ENCODE measurements at regions not wholly inside any gene's neighbourhood (a gene's known extent, or its start where the extent isn't known, plus 50 kb on each side); places are given as distances from the start of the nearest gene placed in this dataset.
"Not testable (repeated sequence)": the region's sequence is repeated elsewhere in the genome, so short reads cannot be mapped to it uniquely, and the experiment has no call there.

DNA sequence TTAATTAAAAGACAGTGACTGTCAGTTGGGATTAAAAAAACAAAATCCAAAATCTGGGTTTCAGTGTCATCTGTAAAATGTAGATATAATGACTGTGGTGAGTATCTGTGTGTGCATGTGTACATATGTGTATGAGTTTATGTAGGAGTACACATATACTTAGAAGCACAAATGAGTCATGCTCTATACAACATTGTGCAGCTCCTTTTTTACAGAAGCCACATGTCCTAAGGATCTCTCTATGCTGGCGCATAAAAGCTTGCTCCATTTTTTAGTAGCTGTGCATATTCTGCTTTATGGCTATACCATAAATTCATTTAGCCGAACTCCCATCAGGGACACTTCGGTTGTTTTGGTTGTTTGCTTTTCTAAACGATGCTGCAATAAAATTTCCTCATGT is 125.2 kb upstream of the EEF2KMT start:
- Histone ChIP-seq H3K36me3 (ENCODE audit: control insufficient read depth, low read length) (no peaks in the 10 kb centered on the region), H3K4me3 (ENCODE audit: low read length) (no peak overlapping the region), H3K79me2 (ENCODE audit: control insufficient read depth, low read length) (no peaks in the 10 kb centered on the region), H4K20me1 (ENCODE audit: control insufficient read depth, insufficient read depth, low read depth, low read length) (no peaks in the 10 kb centered on the region), H3K27me3 (ENCODE audit: control insufficient read depth, low read length) (no peaks in the 10 kb centered on the region), H3K9me3 (ENCODE audit: control insufficient read depth, insufficient read depth, low read length) (no peaks in the 10 kb centered on the region; the same call in 1 of the 2 replicates), H3K9me2 (replicated peaks; ENCODE audit: control insufficient read depth, low read length) (no peaks in the 10 kb centered on the region), H3K4me1 (ENCODE audit: control insufficient read depth, low read length) (no peaks in the 10 kb centered on the region), H3F3A (ENCODE audit: control insufficient read depth, insufficient read depth) (no peaks in the 10 kb centered on the region), H3K27ac (ENCODE audit: low read depth, low read length) (no peak overlapping the region), H3K4me2 (ENCODE audit: low read length) (no peak overlapping the region)
- TF ChIP-seq, protein P1, sequence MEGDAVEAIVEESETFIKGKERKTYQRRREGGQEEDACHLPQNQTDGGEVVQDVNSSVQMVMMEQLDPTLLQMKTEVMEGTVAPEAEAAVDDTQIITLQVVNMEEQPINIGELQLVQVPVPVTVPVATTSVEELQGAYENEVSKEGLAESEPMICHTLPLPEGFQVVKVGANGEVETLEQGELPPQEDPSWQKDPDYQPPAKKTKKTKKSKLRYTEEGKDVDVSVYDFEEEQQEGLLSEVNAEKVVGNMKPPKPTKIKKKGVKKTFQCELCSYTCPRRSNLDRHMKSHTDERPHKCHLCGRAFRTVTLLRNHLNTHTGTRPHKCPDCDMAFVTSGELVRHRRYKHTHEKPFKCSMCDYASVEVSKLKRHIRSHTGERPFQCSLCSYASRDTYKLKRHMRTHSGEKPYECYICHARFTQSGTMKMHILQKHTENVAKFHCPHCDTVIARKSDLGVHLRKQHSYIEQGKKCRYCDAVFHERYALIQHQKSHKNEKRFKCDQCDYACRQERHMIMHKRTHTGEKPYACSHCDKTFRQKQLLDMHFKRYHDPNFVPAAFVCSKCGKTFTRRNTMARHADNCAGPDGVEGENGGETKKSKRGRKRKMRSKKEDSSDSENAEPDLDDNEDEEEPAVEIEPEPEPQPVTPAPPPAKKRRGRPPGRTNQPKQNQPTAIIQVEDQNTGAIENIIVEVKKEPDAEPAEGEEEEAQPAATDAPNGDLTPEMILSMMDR (IDR thresholded peaks at IDR 0.05; ENCODE audit: low read depth, low read length, poor library complexity, severe bottlenecking), result no peak
- TF ChIP-seq EZH2phosphoT487 (IDR thresholded peaks at IDR 0.05; ENCODE audit: borderline replicate concordance, low read length), result no peak

DNA sequence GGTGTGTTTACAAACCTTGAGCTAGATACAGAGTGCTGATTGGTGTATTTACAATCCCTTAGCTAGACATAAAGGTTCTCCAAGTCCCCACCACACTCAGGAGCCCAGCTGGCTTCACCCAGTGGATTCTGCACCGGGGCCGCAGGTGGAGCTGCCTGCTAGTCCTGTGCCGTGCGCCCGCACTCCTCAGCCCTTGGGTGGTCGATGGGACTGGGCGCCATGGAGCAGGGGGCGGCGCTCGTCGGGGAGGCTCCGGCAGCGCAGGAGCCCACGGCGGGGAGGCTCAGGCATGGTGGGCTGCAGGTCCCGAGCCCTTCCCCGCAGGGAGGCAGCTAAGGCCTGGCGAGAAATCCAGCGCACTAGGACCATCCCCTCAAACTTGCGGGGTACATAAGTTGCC is 124.2 kb upstream of the EEF2KMT start:
- H3K4me3 ChIP-seq (ENCODE audit: low read length); H3K4me2 ChIP-seq (ENCODE audit: low read length); H3K27ac ChIP-seq (ENCODE audit: low read depth, low read length); H3K4me1 ChIP-seq (ENCODE audit: control insufficient read depth, low read length); H3K9me2 ChIP-seq (replicated peaks; ENCODE audit: control insufficient read depth, low read length); H3K79me2 ChIP-seq (ENCODE audit: control insufficient read depth, low read length); H3F3A ChIP-seq (ENCODE audit: control insufficient read depth, insufficient read depth); H3K27me3 ChIP-seq (ENCODE audit: control insufficient read depth, low read length); H3K9me3 ChIP-seq (ENCODE audit: control insufficient read depth, insufficient read depth, low read length); H4K20me1 ChIP-seq (ENCODE audit: control insufficient read depth, insufficient read depth, low read depth, low read length); H3K36me3 ChIP-seq (ENCODE audit: control insufficient read depth, low read length): not testable (repeated sequence)

DNA sequence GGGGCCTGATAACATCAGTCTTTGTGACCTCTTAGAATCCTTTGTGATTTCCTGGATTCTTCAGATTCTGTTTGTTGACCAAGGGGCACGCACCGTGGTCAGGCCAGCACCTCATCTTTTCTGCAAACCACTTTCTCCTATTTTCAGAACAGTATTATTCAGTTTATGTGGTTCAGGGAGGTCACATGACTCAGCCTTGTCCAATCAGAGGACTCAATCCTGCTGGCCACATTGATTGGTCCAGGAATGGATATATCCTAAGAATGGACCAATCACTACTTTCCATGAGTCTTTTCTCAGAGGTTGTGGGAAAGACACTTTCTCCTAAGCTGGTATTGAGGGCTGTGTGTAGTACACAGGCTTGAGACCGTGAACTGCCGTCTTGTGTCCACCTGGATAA is 123.1 kb upstream of the EEF2KMT start:
- Histone ChIP-seq H3K27ac (ENCODE audit: low read depth, low read length) (no peak overlapping the region), H4K20me1 (ENCODE audit: control insufficient read depth, insufficient read depth, low read depth, low read length) (no peaks in the 10 kb centered on the region), H3K4me3 (ENCODE audit: low read length) (no peak overlapping the region), H3K36me3 (ENCODE audit: control insufficient read depth, low read length) (no peaks in the 10 kb centered on the region), H3K27me3 (ENCODE audit: control insufficient read depth, low read length) (no peaks in the 10 kb centered on the region), H3K4me2 (ENCODE audit: low read length) (no peak overlapping the region), H3K79me2 (ENCODE audit: control insufficient read depth, low read length) (no peaks in the 10 kb centered on the region), H3K9me2 (replicated peaks; ENCODE audit: control insufficient read depth, low read length) (no peaks in the 10 kb centered on the region), H3F3A (ENCODE audit: control insufficient read depth, insufficient read depth) (no peaks in the 10 kb centered on the region), H3K4me1 (ENCODE audit: control insufficient read depth, low read length) (no peaks in the 10 kb centered on the region), H3K9me3 (ENCODE audit: control insufficient read depth, insufficient read depth, low read length) (no peaks in the 10 kb centered on the region; the same call in 1 of the 2 replicates)
- TF ChIP-seq, protein P1 (IDR thresholded peaks at IDR 0.05; ENCODE audit: low read depth, low read length, poor library complexity, severe bottlenecking), result no peak
- no peak for TF ChIP-seq EZH2phosphoT487 (IDR thresholded peaks at IDR 0.05; ENCODE audit: borderline replicate concordance, low read length)

DNA sequence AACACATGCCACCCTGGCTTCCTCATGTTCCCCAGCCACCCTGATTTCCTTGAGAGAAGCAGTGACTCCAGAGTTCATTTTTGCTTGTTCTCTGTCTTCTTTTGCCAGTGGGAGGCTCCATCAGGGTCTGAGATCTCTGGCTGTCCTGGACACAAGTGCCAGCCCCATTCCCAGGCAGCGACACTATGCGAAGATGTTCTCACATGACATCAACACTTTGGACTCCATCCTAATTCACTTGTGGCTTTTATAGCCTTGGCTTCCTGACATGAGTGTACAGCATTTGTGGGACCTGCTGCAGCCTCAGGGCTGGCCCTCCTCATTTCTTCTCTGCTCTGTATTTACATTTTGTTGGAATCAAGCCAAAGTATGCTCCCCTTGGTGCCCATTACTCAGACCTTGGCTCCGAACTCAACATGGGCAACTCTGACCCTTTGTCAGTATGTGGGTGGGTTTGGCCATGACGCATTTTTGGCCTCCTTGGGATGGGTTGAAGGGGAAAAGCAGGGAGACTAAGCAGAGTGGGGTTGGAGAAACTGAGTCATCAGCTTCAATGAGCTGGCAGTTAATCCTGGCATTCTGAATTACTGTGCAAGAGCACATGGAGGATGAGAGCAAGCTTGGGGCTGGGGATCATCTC is 119.0 kb upstream of the EEF2KMT start:
- Histone ChIP-seq H3K27ac (ENCODE audit: low read depth, low read length) (no peak overlapping the region), H3K4me1 (ENCODE audit: control insufficient read depth, low read length) (no peaks in the 10 kb centered on the region), H3K36me3 (ENCODE audit: control insufficient read depth, low read length) (no peaks in the 10 kb centered on the region), H3K79me2 (ENCODE audit: control insufficient read depth, low read length) (no peaks in the 10 kb centered on the region), H3K9me2 (replicated peaks; ENCODE audit: control insufficient read depth, low read length) (no peaks in the 10 kb centered on the region), H3K27me3 (ENCODE audit: control insufficient read depth, low read length) (no peaks in the 10 kb centered on the region), H3K4me3 (ENCODE audit: low read length) (no peak overlapping the region), H3K9me3 (ENCODE audit: control insufficient read depth, insufficient read depth, low read length) (no peaks in the 10 kb centered on the region; the same call in 1 of the 2 replicates), H4K20me1 (ENCODE audit: control insufficient read depth, insufficient read depth, low read depth, low read length) (no peaks in the 10 kb centered on the region), H3F3A (ENCODE audit: control insufficient read depth, insufficient read depth) (no peaks in the 10 kb centered on the region), H3K4me2 (ENCODE audit: low read length) (no peak overlapping the region)
- TF ChIP-seq, protein P1 (IDR thresholded peaks at IDR 0.05; ENCODE audit: low read depth, low read length, poor library complexity, severe bottlenecking), result no peak
- no peak for TF ChIP-seq EZH2phosphoT487 (IDR thresholded peaks at IDR 0.05; ENCODE audit: borderline replicate concordance, low read length)
